ENCODE measurements at regions not wholly inside any gene's neighbourhood (a gene's known extent, or its start where the extent isn't known, plus 50 kb on each side); places are given as distances from the start of the nearest gene placed in this dataset.

DNA sequence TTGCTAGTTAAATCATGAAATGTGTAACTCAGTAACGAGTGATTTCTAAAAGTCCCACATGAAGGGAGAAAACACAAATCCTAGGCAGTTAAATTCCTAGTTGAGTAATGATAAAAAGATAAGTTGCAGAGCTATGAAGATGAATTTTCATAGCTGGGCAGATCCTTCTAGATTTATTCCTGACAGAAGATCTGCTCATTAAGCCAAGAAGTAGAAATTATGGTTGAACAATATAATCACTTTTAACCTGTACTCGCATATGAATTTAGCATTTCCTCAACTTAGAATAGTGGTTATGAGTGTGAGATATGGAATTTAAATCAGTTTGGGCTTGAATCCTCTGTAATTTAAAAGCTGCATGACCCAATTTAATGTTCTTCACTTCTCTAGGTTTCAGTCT, 359.2 kb upstream of the HSF2 start (continued):
- no peak for TF ChIP-seq IKZF3 (tag by site-specific recombination; IDR thresholded peaks at IDR 0.05)
- TF ChIP-seq KLF8 (tag by site-specific recombination; IDR thresholded peaks at IDR 0.05), result no peak
- TF ChIP-seq SP7 (tag by site-specific recombination; IDR thresholded peaks at IDR 0.05), result no peak

DNA sequence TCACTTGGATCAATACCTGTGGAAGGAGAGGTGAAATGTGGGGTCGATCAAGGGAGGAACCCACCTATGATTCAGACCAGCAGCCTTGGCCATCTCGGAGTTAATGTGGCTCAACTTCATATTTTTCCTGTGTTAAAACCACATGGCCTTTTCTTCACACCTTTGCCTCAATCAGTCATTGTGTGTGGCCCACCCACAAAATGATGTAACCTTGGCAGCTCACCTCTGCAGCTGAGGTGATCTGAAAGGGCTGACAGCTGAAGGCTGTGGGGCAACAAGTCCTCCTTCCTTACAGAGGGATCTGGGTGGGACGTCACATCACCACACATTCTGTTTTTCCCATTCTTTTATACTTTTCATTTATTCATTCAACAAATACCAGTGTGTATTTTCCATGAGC, 357.1 kb upstream of the HSF2 start:
- CTCF ChIA-PET, result interaction anchor here (1.0 kb wide), 1 partner anchor 449 kb away, joined by 3 read pairs; no protein-coding TSS in a partner anchor
- H3K4me3 ChIP-seq (ENCODE audit: low read depth, low read length), result no peak overlapping the region
- no peak overlapping the region for H3K27ac ChIP-seq (ENCODE audit: extremely low read depth, low read depth, low read length)
- no peaks in the 10 kb centered on the region for H3K4me1 ChIP-seq (ENCODE audit: control insufficient read depth, insufficient read depth, low read length)
- TF ChIP-seq ZNF747 (tag by site-specific recombination; IDR thresholded peaks at IDR 0.05), result no peak
- TF ChIP-seq ZIC2 (tag by site-specific recombination; IDR thresholded peaks at IDR 0.05), result no peak
- TF ChIP-seq ZNF350 (tag by site-specific recombination; IDR thresholded peaks at IDR 0.05), result no peak
- no peak for TF ChIP-seq ZNF211 (tag by site-specific recombination; IDR thresholded peaks at IDR 0.05; ENCODE audit: low read depth)
- no peak for TF ChIP-seq ZNF654 (tag by site-specific recombination; IDR thresholded peaks at IDR 0.05; ENCODE audit: low read depth)
- no peak for TF ChIP-seq ZBTB48 (tag by site-specific recombination; IDR thresholded peaks at IDR 0.05)
- no peak for TF ChIP-seq WT1 (tag by site-specific recombination; IDR thresholded peaks at IDR 0.05)
- TF ChIP-seq KLF7 (tag by site-specific recombination; IDR thresholded peaks at IDR 0.05; ENCODE audit: borderline replicate concordance), result no peak
- no peaks in the 10 kb centered on the region for H3K9me3 ChIP-seq (ENCODE audit: control insufficient read depth, insufficient read depth, low read depth, low read length)
- POLR2A ChIA-PET, result no interaction called here
- no peaks in the 10 kb centered on the region for H3K36me3 ChIP-seq (ENCODE audit: control insufficient read depth in 2 of 2, insufficient read depth in 1 of 2, low read length in 2 of 2)

DNA sequence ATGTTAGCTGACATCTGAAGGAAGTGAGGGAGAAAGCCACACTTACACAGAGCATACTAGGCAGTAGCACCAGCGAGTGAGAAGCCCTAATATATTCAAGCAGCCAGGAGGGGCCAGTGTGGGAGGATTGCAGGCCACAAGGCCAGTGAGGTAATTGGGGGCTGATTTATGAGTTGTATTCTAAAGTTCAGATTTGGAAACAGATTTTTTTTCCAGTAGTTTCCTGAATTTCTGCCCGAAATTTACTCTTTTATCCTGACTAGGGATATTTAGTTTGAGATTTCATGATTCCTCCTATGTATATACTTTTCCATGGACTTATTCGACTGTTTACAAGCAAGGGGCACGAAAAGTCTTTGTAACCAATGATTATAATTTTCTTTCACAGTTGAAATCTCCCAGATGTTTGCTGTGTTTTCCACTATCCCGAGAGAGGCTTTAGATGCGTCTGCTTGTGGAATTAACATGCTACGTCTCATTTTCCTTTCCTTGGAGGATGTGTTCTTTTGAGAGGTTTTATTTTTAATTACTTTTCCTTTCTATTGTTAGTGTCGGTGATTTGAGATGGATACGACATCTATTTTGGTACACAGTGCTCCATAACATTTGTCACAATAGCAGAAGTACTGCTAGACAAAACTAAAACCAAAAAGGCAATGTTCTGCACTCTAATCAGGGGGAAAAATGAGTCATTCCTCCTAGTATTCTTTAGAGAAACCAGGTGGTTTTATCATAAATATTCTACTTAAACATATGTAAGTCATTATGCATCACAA, 356.3 kb upstream of the HSF2 start:
- Histone ChIP-seq H3K9me3 (ENCODE audit: control insufficient read depth, insufficient read depth, low read depth, low read length) (no peaks in the 10 kb centered on the region), H3K4me1 (ENCODE audit: control insufficient read depth, insufficient read depth, low read length) (no peaks in the 10 kb centered on the region), H3K4me3 (ENCODE audit: low read depth, low read length) (no peak overlapping the region), H3K36me3 (ENCODE audit: control insufficient read depth in 2 of 2, insufficient read depth in 1 of 2, low read length in 2 of 2) (no peaks in the 10 kb centered on the region), H3K27ac (ENCODE audit: extremely low read depth, low read depth, low read length) (no peak overlapping the region)
- TF ChIP-seq EGR2 (tag by site-specific recombination; IDR thresholded peaks at IDR 0.05; ENCODE audit: low read depth), result no peak
- TF ChIP-seq ZNF239 (tag by site-specific recombination; IDR thresholded peaks at IDR 0.05), result no peak
- no peak for TF ChIP-seq ZXDB (tag by site-specific recombination; IDR thresholded peaks at IDR 0.05)
- TF ChIP-seq, protein P1, sequence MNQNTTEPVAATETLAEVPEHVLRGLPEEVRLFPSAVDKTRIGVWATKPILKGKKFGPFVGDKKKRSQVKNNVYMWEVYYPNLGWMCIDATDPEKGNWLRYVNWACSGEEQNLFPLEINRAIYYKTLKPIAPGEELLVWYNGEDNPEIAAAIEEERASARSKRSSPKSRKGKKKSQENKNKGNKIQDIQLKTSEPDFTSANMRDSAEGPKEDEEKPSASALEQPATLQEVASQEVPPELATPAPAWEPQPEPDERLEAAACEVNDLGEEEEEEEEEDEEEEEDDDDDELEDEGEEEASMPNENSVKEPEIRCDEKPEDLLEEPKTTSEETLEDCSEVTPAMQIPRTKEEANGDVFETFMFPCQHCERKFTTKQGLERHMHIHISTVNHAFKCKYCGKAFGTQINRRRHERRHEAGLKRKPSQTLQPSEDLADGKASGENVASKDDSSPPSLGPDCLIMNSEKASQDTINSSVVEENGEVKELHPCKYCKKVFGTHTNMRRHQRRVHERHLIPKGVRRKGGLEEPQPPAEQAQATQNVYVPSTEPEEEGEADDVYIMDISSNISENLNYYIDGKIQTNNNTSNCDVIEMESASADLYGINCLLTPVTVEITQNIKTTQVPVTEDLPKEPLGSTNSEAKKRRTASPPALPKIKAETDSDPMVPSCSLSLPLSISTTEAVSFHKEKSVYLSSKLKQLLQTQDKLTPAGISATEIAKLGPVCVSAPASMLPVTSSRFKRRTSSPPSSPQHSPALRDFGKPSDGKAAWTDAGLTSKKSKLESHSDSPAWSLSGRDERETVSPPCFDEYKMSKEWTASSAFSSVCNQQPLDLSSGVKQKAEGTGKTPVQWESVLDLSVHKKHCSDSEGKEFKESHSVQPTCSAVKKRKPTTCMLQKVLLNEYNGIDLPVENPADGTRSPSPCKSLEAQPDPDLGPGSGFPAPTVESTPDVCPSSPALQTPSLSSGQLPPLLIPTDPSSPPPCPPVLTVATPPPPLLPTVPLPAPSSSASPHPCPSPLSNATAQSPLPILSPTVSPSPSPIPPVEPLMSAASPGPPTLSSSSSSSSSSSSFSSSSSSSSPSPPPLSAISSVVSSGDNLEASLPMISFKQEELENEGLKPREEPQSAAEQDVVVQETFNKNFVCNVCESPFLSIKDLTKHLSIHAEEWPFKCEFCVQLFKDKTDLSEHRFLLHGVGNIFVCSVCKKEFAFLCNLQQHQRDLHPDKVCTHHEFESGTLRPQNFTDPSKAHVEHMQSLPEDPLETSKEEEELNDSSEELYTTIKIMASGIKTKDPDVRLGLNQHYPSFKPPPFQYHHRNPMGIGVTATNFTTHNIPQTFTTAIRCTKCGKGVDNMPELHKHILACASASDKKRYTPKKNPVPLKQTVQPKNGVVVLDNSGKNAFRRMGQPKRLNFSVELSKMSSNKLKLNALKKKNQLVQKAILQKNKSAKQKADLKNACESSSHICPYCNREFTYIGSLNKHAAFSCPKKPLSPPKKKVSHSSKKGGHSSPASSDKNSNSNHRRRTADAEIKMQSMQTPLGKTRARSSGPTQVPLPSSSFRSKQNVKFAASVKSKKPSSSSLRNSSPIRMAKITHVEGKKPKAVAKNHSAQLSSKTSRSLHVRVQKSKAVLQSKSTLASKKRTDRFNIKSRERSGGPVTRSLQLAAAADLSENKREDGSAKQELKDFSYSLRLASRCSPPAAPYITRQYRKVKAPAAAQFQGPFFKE (tag by site-specific recombination; IDR thresholded peaks at IDR 0.05; ENCODE audit: borderline replicate concordance), result no peak
- TF ChIP-seq ZNF660 (tag by site-specific recombination; IDR thresholded peaks at IDR 0.05), result no peak
- TF ChIP-seq ZNF146 (tag by site-specific recombination; IDR thresholded peaks at IDR 0.05), result no peak
- TF ChIP-seq ZSCAN23 (tag by site-specific recombination; IDR thresholded peaks at IDR 0.05), result no peak
- no peak for TF ChIP-seq ZNF830 (tag by site-specific recombination; IDR thresholded peaks at IDR 0.05; ENCODE audit: low read depth)
- no peak for TF ChIP-seq ZNF2 (tag by site-specific recombination; IDR thresholded peaks at IDR 0.05)
- TF ChIP-seq, protein P2, sequence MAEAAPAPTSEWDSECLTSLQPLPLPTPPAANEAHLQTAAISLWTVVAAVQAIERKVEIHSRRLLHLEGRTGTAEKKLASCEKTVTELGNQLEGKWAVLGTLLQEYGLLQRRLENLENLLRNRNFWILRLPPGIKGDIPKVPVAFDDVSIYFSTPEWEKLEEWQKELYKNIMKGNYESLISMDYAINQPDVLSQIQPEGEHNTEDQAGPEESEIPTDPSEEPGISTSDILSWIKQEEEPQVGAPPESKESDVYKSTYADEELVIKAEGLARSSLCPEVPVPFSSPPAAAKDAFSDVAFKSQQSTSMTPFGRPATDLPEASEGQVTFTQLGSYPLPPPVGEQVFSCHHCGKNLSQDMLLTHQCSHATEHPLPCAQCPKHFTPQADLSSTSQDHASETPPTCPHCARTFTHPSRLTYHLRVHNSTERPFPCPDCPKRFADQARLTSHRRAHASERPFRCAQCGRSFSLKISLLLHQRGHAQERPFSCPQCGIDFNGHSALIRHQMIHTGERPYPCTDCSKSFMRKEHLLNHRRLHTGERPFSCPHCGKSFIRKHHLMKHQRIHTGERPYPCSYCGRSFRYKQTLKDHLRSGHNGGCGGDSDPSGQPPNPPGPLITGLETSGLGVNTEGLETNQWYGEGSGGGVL (tag by site-specific recombination; IDR thresholded peaks at IDR 0.05), result no peak
- no peak for TF ChIP-seq YY1 (tag by site-specific recombination; IDR thresholded peaks at IDR 0.05)
- no peak for TF ChIP-seq ZNF654 (tag by site-specific recombination; IDR thresholded peaks at IDR 0.05; ENCODE audit: low read depth)
- ChIA-PET POLR2A (no interaction called here), CTCF (no interaction called here)
